ENCODE measurements at regions not wholly inside any gene's neighbourhood (a gene's known extent, or its start where the extent isn't known, plus 50 kb on each side); places are given as distances from the start of the nearest gene placed in this dataset.
"Not testable (repeated sequence)": the region's sequence is repeated elsewhere in the genome, so short reads cannot be mapped to it uniquely, and the experiment has no call there.

DNA sequence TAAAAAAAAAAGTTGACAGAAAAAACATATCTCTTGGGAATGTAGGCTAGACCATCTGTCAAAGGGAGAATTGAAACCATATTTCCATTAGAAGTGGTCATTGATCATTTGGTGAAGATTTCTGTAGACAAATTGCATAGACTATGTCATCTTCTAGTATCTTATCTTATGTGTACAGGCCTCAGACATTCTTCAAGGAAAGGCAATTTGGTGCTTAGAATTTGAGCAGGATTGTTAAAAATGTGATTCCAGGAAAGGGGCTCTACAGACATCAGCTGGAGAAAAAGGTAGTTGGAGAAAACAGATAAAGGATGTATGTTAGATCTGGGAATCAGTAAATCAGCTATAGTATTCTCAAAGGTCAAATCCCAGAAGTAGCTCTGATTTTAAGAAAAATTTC, 627.1 kb downstream of the TMTC2 start:
- no peak for TF ChIP-seq ZFX (IDR thresholded peaks at IDR 0.05)
- TF ChIP-seq, protein P1, sequence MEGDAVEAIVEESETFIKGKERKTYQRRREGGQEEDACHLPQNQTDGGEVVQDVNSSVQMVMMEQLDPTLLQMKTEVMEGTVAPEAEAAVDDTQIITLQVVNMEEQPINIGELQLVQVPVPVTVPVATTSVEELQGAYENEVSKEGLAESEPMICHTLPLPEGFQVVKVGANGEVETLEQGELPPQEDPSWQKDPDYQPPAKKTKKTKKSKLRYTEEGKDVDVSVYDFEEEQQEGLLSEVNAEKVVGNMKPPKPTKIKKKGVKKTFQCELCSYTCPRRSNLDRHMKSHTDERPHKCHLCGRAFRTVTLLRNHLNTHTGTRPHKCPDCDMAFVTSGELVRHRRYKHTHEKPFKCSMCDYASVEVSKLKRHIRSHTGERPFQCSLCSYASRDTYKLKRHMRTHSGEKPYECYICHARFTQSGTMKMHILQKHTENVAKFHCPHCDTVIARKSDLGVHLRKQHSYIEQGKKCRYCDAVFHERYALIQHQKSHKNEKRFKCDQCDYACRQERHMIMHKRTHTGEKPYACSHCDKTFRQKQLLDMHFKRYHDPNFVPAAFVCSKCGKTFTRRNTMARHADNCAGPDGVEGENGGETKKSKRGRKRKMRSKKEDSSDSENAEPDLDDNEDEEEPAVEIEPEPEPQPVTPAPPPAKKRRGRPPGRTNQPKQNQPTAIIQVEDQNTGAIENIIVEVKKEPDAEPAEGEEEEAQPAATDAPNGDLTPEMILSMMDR (conservative IDR thresholded peaks at IDR 0.05), result no peak
- H3K27ac ChIP-seq, result no peak overlapping the region

DNA sequence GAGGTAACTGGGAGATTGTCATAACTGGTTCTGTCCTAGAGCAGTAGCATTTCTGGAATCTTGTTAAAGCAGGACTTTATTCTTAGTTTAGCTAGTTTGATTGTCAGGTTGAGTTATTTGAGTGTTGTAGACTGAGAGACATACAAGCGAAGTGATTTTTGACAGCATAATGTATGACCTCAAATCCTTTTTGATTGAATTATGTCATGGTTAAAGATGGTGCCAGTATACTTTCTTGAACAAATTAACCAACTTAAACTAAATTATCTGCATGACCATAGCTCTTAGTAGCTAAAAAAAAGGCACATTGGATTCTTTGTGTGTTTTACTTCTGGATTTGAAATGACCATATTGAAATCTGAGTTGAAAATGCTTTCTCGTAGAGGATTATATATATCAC, 626.6 kb downstream of the TMTC2 start:
- TF ChIP-seq, protein P1 (conservative IDR thresholded peaks at IDR 0.05), result no peak
- TF ChIP-seq ZFX (IDR thresholded peaks at IDR 0.05), result no peak
- H3K27ac ChIP-seq, result no peak overlapping the region

DNA sequence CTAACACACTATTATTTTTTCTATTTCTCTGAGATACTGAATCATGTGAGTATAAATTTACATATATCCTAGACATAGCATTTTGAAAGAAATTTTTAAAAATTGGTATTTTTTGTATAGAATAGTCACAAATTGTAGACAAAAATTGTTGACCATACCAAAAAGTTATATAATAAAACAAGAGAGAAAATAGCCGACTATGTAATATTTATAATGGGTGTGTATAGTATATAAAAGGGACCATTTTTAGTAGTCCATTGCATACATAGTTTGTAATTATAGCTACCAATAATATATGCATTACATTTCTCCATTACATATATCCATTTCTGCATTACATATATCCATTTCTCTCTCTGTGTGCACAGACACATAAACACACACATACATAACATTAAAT, 590.2 kb downstream of the TMTC2 start:
- TF ChIP-seq, protein P1 (conservative IDR thresholded peaks at IDR 0.05), result no peak
- TF ChIP-seq ZFX (IDR thresholded peaks at IDR 0.05), result no peak
- H3K27ac ChIP-seq, result no peak overlapping the region

DNA sequence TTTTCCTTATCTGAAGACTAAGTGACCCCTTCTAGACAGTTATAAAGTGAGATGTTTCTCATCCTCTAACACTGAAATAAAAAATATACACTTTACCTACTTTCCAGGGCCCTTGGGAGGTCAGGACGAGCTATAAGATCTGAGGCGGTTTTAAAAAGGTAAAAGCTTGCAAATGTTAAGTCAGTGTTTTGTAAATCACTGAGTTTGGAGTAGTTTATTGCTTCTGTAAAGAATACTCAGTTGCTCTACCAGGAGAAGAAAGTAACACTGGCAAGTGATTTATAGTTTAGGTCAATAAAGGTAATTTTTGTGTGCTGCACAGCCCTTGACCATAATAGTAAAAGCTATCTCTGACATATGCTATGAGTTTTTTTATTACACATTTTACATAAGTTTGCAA, 584.5 kb downstream of the TMTC2 start:
- no peak overlapping the region for H3K27ac ChIP-seq
- TF ChIP-seq ZFX (IDR thresholded peaks at IDR 0.05), result no peak
- TF ChIP-seq, protein P1 (conservative IDR thresholded peaks at IDR 0.05), result no peak

DNA sequence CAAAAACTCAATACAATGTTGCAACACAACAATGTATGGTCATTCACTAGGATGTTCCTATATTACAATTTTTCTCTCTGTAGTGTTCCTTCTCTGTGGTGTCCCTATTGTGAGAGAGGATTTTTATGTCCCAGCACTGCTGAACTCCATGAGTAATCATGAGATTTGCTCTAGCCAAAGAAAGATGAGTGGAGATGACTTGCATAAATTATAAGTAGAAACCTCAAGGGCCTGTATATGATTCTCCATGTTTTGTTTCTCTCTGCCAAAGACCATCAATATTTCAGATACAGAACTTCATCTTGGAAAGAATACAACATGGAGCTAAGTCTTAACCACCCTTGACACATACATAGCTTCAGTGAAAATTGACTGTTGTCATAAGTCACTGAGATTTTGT, 579.1 kb downstream of the TMTC2 start:
- no peak for TF ChIP-seq ZFX (IDR thresholded peaks at IDR 0.05)
- TF ChIP-seq, protein P1 (conservative IDR thresholded peaks at IDR 0.05), result no peak
- no peak overlapping the region for H3K27ac ChIP-seq

DNA sequence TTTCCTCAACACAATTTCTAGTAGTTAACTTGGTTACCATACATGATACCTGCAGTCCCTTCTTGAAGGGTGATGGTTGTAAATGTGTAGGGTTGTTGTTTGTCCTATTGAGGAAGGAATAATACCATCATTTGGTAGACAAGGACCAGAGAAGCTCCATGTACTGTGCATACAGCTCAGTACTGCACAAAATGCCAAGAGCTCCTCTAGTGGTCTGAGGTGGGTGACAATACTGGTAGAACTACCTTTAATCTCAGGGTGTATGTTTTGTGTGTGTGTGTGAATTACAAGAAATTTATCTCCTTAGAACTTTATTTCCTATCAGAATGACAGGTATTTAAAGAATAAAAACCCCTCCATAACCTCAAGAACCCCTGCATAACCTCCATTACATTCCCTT, 575.3 kb downstream of the TMTC2 start:
- TF ChIP-seq, protein P1 (conservative IDR thresholded peaks at IDR 0.05), result peak; percentile 29
- TF ChIP-seq ZFX (IDR thresholded peaks at IDR 0.05), result no peak

DNA sequence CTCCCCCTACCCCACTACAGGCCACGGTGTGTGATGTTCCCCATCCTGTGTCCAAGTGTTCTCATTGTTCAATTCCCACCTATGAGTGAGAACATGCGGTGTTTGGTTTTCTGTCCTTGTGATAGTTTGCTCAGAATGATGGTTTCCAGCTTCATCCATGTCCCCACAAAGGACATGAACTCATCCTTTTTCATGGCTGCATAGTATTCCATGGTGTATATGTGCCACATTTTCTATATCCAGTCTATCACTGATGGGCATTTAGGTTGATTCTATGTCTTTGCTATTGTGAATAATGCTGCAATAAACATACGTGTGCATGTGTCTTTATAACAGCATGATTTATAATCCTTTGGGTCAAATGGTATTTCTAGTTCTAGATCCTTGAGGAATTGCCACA, 573.4 kb downstream of the TMTC2 start:
- not testable (repeated sequence) for H3K27ac ChIP-seq

More for the DNA sequence above, 575.3 kb downstream of the TMTC2 start:
- H3K27ac ChIP-seq, result no peak overlapping the region

DNA sequence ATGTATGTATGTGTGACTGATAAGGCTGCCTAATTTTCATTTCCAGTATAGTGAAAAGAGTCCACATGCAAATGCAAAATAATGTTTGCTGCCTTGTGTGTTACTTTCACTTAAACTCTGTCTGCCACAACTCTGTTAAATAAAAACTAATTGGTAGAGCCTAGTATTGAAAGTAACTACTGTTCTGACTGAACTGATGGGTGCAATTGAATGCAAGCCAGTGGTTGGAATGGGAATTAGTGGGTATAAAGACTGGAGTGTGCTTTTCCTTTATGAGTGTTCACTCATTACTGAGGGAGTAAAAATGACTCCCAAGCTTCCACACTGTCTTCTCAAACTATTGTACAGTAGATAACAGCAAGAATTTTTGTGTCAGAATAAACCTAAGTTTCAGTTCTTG, 571.0 kb downstream of the TMTC2 start:
- TF ChIP-seq ZFX (IDR thresholded peaks at IDR 0.05), result no peak
- TF ChIP-seq, protein P1 (conservative IDR thresholded peaks at IDR 0.05), result no peak
- no peak overlapping the region for H3K27ac ChIP-seq
